ENCODE measurements at regions not wholly inside any gene's neighbourhood (a gene's known extent, or its start where the extent isn't known, plus 50 kb on each side); places are given as distances from the start of the nearest gene placed in this dataset.

GRCh38 chr6:4451718-4452117 is 316.3 kb upstream of the ECI2 start:
- H3K9ac ChIP-seq (ENCODE audit: low read depth, low read length): no peak overlapping the region
- no peaks in the 10 kb centered on the region for H3K27me3 ChIP-seq (ENCODE audit: control insufficient read depth, insufficient read depth, low read length)
- H3K4me3 ChIP-seq (ENCODE audit: low read depth, low read length): no peak overlapping the region
- H3K9me3 ChIP-seq (ENCODE audit: control insufficient read depth, insufficient read depth, low read length): no peaks in the 10 kb centered on the region
- no peaks in the 10 kb centered on the region for H3K36me3 ChIP-seq (ENCODE audit: control insufficient read depth, insufficient read depth, low read length)
- no peaks in the 10 kb centered on the region for H3K4me1 ChIP-seq (ENCODE audit: control insufficient read depth, insufficient read depth, low read length)

DNA sequence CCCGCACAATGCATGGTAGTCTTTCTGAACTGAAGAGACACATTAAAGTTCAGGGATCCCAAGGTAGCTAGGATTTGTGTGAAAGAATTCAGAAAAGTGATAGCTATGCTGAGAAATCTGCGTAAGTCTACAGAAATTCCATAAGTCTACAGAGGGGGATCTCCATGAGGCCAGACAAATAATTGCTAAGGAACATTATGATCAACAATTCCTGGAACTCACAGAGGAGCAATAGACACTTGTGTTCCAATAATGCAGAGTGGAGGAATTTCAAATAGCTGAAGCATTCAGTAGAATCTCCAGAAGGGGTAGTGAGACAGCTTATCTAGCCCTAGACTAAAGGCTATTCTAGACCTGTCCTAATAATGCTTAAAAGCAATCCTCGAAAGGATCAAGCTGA is 315.7 kb upstream of the ECI2 start:
- no peaks in the 10 kb centered on the region for H3K36me3 ChIP-seq (ENCODE audit: control insufficient read depth, insufficient read depth, low read length)
- no peaks in the 10 kb centered on the region for H3K4me1 ChIP-seq (ENCODE audit: control insufficient read depth, insufficient read depth, low read length)
- H3K4me3 ChIP-seq (ENCODE audit: low read depth, low read length): no peak overlapping the region
- H3K9ac ChIP-seq (ENCODE audit: low read depth, low read length): no peak overlapping the region
- H3K9me3 ChIP-seq (ENCODE audit: control insufficient read depth, insufficient read depth, low read length): no peaks in the 10 kb centered on the region
- no peaks in the 10 kb centered on the region for H3K27me3 ChIP-seq (ENCODE audit: control insufficient read depth, insufficient read depth, low read length)

DNA sequence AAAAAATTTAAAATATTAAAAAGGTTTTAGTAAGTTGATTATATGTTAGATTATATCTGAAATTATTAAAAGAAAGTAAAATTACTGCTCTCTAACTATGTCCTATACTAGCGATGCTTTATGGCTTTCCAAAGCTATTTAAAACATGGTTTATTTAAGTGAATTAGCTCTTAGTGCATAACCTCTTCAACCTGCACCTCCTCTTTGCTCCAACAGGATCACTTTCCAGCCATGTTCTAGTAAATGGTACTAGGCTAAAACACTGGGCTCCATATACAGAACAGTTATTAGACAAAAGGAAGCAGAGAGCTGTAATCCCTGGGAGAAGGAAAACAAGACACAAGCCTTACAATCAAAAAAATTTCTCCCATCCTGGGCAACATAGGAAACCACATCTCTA is 314.9 kb upstream of the ECI2 start:
- Histone ChIP-seq H3K4me1 (ENCODE audit: control insufficient read depth, insufficient read depth, low read length) (no peaks in the 10 kb centered on the region), H3K9ac (ENCODE audit: low read depth, low read length) (no peak overlapping the region), H3K27me3 (ENCODE audit: control insufficient read depth, insufficient read depth, low read length) (no peaks in the 10 kb centered on the region), H3K36me3 (ENCODE audit: control insufficient read depth, insufficient read depth, low read length) (no peaks in the 10 kb centered on the region), H3K9me3 (ENCODE audit: control insufficient read depth, insufficient read depth, low read length) (no peaks in the 10 kb centered on the region), H3K4me3 (ENCODE audit: low read depth, low read length) (no peak overlapping the region)

- Histone ChIP-seq H3K27me3 (ENCODE audit: control insufficient read depth, insufficient read depth, low read length) (no peaks in the 10 kb centered on the region), H3K9me3 (ENCODE audit: control insufficient read depth, insufficient read depth, low read length) (no peaks in the 10 kb centered on the region), H3K9ac (ENCODE audit: low read depth, low read length) (no peak overlapping the region), H3K4me1 (ENCODE audit: control insufficient read depth, insufficient read depth, low read length) (no peaks in the 10 kb centered on the region), H3K4me3 (ENCODE audit: low read depth, low read length) (no peak overlapping the region), H3K36me3 (ENCODE audit: control insufficient read depth, insufficient read depth, low read length) (no peaks in the 10 kb centered on the region)
These were observed 314.0 kb upstream of the ECI2 start for GRCh38 chr6:4449409-4449808.

DNA sequence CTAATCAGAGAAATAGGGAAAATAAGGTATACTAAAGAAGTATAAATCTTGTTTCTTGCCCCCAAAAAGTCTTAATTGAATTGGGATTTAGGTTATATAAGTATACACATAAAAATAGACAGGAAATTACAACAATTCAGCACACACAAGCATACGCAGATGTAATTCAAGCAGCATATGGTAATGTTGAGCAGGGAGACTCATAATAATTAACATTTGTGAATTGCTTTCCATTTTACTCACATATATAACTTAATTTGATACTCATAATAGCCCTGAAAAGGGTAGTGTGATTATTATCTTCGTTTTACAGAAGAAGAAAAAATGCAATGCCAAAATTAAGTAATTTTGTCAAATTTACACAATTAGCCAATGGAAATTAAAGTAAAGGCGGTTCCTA is 313.5 kb upstream of the ECI2 start:
- Histone ChIP-seq H3K4me1 (ENCODE audit: control insufficient read depth, insufficient read depth, low read length) (no peaks in the 10 kb centered on the region), H3K36me3 (ENCODE audit: control insufficient read depth, insufficient read depth, low read length) (no peaks in the 10 kb centered on the region), H3K27me3 (ENCODE audit: control insufficient read depth, insufficient read depth, low read length) (no peaks in the 10 kb centered on the region), H3K9me3 (ENCODE audit: control insufficient read depth, insufficient read depth, low read length) (no peaks in the 10 kb centered on the region), H3K9ac (ENCODE audit: low read depth, low read length) (no peak overlapping the region), H3K4me3 (ENCODE audit: low read depth, low read length) (no peak overlapping the region)

- no peak overlapping the region for H3K4me3 ChIP-seq (ENCODE audit: low read depth, low read length)
- no peaks in the 10 kb centered on the region for H3K4me1 ChIP-seq (ENCODE audit: control insufficient read depth, insufficient read depth, low read length)
- no peaks in the 10 kb centered on the region for H3K9me3 ChIP-seq (ENCODE audit: control insufficient read depth, insufficient read depth, low read length)
- H3K36me3 ChIP-seq (ENCODE audit: control insufficient read depth, insufficient read depth, low read length): no peaks in the 10 kb centered on the region
- no peaks in the 10 kb centered on the region for H3K27me3 ChIP-seq (ENCODE audit: control insufficient read depth, insufficient read depth, low read length)
- H3K9ac ChIP-seq (ENCODE audit: low read depth, low read length): no peak overlapping the region
These were observed 312.4 kb upstream of the ECI2 start for GRCh38 chr6:4447639-4448330.

DNA sequence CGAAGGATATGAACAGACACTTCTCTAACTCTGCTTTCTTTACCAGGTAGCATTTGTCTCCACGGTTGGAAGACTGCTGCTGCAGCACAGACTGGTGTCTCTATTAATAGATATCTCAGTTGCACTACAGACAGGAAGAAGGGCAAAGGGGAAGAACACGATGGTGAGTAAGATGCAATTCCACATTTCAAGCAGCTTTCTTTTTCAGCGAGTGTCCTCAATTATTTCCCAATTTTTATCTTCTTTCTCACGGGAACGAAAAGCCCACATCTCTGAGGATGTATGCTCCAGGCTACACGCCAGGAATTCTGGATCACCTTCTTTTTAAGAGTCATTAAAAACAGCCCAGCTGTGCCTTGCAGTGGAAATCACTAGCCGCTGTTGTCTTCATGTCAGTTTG is 311.6 kb upstream of the ECI2 start:
- Histone ChIP-seq H3K4me3 (ENCODE audit: low read depth, low read length) (no peak overlapping the region), H3K9ac (ENCODE audit: low read depth, low read length) (no peak overlapping the region), H3K9me3 (ENCODE audit: control insufficient read depth, insufficient read depth, low read length) (no peaks in the 10 kb centered on the region)

DNA sequence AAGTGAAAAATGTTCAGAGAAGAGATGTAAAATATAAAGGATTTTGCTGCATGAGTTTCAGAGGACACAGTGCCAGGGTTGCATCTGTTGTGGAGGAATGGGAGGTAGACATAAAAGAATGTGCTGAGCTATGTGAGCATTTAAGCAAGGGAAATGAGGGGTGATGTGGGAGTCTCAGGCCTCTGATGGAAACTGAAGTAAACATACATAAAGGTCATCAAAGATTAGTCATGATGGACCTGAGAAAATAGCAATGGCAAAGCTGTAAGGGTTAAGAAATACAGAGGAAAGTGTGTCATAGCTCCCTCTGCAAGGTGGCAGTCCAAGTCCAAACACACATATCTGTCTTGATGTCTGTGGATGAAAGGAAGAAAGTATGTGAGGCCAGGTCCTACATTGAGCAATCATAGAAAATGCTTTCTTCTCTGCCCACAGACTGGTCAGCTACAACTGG is 306.6 kb upstream of the ECI2 start:
- Histone ChIP-seq H3K4me1 (ENCODE audit: control insufficient read depth, insufficient read depth, low read length) (no peaks in the 10 kb centered on the region), H3K27me3 (ENCODE audit: control insufficient read depth, insufficient read depth, low read length) (no peaks in the 10 kb centered on the region), H3K9me3 (ENCODE audit: control insufficient read depth, insufficient read depth, low read length) (no peaks in the 10 kb centered on the region), H3K9ac (ENCODE audit: low read depth, low read length) (no peak overlapping the region), H3K4me3 (ENCODE audit: low read depth, low read length) (no peak overlapping the region), H3K36me3 (ENCODE audit: control insufficient read depth, insufficient read depth, low read length) (no peaks in the 10 kb centered on the region)

More for the DNA sequence above, 311.6 kb upstream of the ECI2 start:
- Histone ChIP-seq H3K4me1 (ENCODE audit: control insufficient read depth, insufficient read depth, low read length) (no peaks in the 10 kb centered on the region), H3K36me3 (ENCODE audit: control insufficient read depth, insufficient read depth, low read length) (no peaks in the 10 kb centered on the region), H3K27me3 (ENCODE audit: control insufficient read depth, insufficient read depth, low read length) (no peaks in the 10 kb centered on the region)

DNA sequence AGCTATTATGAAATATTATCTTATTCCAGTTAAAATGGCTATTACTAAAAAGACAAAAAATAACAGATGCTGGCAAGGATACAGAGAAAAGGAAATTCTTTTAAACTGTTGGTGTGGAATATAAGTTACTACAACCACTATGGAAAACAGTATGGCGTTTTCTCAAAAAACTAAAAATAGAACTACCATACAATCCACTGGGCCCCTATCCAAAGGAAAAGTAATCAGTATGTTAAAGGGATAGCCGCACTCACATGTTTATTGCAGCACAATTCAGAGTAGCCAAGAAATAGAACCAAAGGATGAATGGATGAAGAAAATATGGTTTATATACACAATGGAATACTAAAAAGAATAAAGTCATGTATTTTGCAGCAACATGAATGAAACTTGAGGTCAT is 303.8 kb upstream of the ECI2 start:
- no peaks in the 10 kb centered on the region for H3K9me3 ChIP-seq (ENCODE audit: control insufficient read depth, insufficient read depth, low read length)
- H3K27me3 ChIP-seq (ENCODE audit: control insufficient read depth, insufficient read depth, low read length): no peaks in the 10 kb centered on the region
- H3K9ac ChIP-seq (ENCODE audit: low read depth, low read length): no peak overlapping the region
- no peaks in the 10 kb centered on the region for H3K36me3 ChIP-seq (ENCODE audit: control insufficient read depth, insufficient read depth, low read length)
- H3K4me3 ChIP-seq (ENCODE audit: low read depth, low read length): no peak overlapping the region
- no peaks in the 10 kb centered on the region for H3K4me1 ChIP-seq (ENCODE audit: control insufficient read depth, insufficient read depth, low read length)

GRCh38 chr6:4437342-4437741 is 302.0 kb upstream of the ECI2 start:
- no peak overlapping the region for H3K4me3 ChIP-seq (ENCODE audit: low read depth, low read length)
- no peaks in the 10 kb centered on the region for H3K4me1 ChIP-seq (ENCODE audit: control insufficient read depth, insufficient read depth, low read length)
- H3K9me3 ChIP-seq (ENCODE audit: control insufficient read depth, insufficient read depth, low read length): no peaks in the 10 kb centered on the region
- no peaks in the 10 kb centered on the region for H3K27me3 ChIP-seq (ENCODE audit: control insufficient read depth, insufficient read depth, low read length)
- H3K36me3 ChIP-seq (ENCODE audit: control insufficient read depth, insufficient read depth, low read length): no peaks in the 10 kb centered on the region
- H3K9ac ChIP-seq (ENCODE audit: low read depth, low read length): no peak overlapping the region

DNA sequence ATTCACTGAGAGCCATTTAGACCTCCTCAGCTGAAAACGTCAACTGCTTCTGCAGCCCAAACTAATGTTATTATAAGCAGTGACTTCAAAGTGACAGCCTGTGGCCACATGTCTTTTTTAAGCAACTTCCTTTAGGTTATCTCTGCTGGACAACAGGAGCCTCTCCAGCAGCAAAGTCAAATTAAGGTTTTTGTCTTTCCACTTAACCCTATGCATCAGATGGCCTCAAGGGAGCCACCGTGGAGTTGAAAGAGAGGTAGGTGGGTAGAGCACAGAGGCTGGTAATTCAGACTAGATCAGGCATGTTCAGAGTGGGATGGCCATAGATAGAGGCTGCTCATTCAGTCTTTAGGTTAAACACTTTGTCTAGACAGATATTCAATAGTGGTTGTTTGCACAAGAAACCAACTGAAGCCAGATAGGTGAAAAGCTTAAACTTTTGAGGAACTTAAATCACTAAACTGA is 300.6 kb upstream of the ECI2 start:
- H3K27me3 ChIP-seq (ENCODE audit: control insufficient read depth, insufficient read depth, low read length): no peaks in the 10 kb centered on the region
- H3K9ac ChIP-seq (ENCODE audit: low read depth, low read length): no peak overlapping the region
- no peaks in the 10 kb centered on the region for H3K9me3 ChIP-seq (ENCODE audit: control insufficient read depth, insufficient read depth, low read length)
- no peak overlapping the region for H3K4me3 ChIP-seq (ENCODE audit: low read depth, low read length)
- no peaks in the 10 kb centered on the region for H3K36me3 ChIP-seq (ENCODE audit: control insufficient read depth, insufficient read depth, low read length)
- H3K4me1 ChIP-seq (ENCODE audit: control insufficient read depth, insufficient read depth, low read length): no peaks in the 10 kb centered on the region

DNA sequence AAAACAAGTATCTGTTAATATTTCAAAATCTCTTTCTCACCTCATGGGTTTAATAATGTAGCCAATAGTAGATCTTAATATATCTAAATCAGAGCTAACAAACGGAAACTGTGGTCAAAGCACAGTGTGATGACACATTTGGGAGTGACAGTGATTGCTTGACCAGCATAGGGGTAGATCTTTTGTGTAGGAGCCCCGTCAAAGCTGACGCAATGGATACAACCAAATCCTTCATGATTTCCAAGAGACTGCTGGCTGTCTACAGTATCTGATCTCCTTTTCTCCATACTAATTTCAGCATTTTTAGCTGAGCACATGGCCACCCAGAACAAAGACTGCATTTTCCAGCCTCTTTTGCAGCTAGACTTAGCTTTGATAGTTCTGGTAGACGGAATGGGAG is 299.3 kb upstream of the ECI2 start:
- no peaks in the 10 kb centered on the region for H3K9me3 ChIP-seq (ENCODE audit: control insufficient read depth, insufficient read depth, low read length)
- H3K4me1 ChIP-seq (ENCODE audit: control insufficient read depth, insufficient read depth, low read length): no peaks in the 10 kb centered on the region
- H3K4me3 ChIP-seq (ENCODE audit: low read depth, low read length): no peak overlapping the region
- no peak overlapping the region for H3K9ac ChIP-seq (ENCODE audit: low read depth, low read length)
- H3K36me3 ChIP-seq (ENCODE audit: control insufficient read depth, insufficient read depth, low read length): no peaks in the 10 kb centered on the region
- no peaks in the 10 kb centered on the region for H3K27me3 ChIP-seq (ENCODE audit: control insufficient read depth, insufficient read depth, low read length)

All from iPS-15b (cell line).